Astrocyte of the cerebellum (primary cell): ENCODE measurements at regions not wholly inside any gene's neighbourhood (a gene's known extent, or its start where the extent isn't known, plus 50 kb on each side); places are given as distances from the start of the nearest gene placed in this dataset.

Experiments used
- DNase-seq: peaks from one replicate; pipeline ENCODE4 v3.0.0-alpha.2; 2011; ENCODE audit warnings: low read depth
- H3K4me3 ChIP-seq: 2 replicates; pipeline ENCODE4 v1.5.1; 2011; ENCODE audit warnings: mild to moderate bottlenecking, low read depth, low read length, moderate library complexity
- in situ Hi-C: cut with HindIII; loops from 2 replicates; pipeline ENCODE4 v1.10.0; 2017; ENCODE audit warnings: low sequenced_read_pairs
- TF ChIP-seq, protein P1 (sequence below): IDR thresholded peaks from 2 replicates; pipeline ENCODE4 v1.5.1; 2012; ENCODE audit warnings: low read length, low read depth, moderate library complexity, mild to moderate bottlenecking; ENCODE audit errors: missing control alignments

DNA sequence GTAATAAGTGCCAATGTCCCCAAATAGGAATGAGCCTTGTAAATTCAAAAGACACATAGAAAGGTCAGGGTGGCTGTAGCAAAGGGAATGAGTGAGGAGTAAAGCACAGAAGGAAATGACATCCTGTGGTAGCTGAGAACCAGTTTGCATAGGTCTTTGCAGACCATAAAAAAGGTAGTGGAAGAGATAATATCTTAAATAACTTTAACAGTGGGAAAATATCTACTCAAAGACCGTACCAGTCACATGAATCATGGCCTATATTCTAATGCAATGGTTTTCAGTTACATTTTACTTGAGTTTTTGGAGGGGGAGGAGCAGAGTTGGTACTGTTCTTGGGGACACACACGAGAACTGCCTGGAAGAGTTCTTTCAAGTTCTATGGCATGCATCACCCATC lies 297.3 kb upstream of the ADAMTS9 start:
- in situ Hi-C loops: no loop called here
- TF ChIP-seq, protein P1, sequence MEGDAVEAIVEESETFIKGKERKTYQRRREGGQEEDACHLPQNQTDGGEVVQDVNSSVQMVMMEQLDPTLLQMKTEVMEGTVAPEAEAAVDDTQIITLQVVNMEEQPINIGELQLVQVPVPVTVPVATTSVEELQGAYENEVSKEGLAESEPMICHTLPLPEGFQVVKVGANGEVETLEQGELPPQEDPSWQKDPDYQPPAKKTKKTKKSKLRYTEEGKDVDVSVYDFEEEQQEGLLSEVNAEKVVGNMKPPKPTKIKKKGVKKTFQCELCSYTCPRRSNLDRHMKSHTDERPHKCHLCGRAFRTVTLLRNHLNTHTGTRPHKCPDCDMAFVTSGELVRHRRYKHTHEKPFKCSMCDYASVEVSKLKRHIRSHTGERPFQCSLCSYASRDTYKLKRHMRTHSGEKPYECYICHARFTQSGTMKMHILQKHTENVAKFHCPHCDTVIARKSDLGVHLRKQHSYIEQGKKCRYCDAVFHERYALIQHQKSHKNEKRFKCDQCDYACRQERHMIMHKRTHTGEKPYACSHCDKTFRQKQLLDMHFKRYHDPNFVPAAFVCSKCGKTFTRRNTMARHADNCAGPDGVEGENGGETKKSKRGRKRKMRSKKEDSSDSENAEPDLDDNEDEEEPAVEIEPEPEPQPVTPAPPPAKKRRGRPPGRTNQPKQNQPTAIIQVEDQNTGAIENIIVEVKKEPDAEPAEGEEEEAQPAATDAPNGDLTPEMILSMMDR: no peak
- DNase-seq: no peak
- H3K4me3 ChIP-seq: no peak overlapping the region

DNA sequence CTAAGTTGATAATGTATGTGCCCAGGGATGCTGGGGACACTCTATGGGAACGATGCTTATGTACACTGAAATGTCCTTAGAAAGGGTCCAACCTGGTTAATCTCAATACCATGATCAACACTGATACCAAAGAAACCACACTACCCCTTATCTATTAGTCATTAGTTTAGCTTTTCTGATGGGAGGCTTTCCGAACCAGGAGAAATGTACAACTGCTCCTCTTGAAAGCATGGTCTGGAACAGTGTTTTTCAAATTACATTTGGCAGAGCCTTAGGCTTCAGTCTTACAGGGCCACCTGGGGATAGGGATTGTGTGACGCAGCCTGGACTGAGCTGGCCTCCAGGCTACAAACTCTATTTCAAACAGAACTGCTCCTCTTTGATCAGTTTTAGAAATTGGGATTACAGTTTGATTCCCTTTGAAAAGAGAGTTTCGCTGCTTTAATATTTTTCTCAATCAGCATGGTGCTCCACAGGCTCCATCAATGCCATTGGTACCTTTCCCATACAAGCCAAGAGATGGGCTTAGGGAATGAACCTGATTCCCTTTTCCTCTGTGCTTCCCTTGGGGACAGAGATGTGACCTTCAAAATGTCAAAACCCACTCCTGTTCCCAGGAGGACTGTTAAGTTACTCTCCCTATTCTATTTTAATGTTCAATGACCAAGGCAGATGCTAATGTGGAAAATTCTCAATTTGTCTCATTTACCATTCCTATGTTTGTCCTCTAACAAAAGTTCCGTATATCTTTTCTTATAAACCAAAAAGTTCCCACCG lies 296.0 kb upstream of the ADAMTS9 start:
- H3K4me3 ChIP-seq: no peak overlapping the region
- TF ChIP-seq, protein P1: no peak
- no peak for DNase-seq
- in situ Hi-C loops: no loop called here

DNA sequence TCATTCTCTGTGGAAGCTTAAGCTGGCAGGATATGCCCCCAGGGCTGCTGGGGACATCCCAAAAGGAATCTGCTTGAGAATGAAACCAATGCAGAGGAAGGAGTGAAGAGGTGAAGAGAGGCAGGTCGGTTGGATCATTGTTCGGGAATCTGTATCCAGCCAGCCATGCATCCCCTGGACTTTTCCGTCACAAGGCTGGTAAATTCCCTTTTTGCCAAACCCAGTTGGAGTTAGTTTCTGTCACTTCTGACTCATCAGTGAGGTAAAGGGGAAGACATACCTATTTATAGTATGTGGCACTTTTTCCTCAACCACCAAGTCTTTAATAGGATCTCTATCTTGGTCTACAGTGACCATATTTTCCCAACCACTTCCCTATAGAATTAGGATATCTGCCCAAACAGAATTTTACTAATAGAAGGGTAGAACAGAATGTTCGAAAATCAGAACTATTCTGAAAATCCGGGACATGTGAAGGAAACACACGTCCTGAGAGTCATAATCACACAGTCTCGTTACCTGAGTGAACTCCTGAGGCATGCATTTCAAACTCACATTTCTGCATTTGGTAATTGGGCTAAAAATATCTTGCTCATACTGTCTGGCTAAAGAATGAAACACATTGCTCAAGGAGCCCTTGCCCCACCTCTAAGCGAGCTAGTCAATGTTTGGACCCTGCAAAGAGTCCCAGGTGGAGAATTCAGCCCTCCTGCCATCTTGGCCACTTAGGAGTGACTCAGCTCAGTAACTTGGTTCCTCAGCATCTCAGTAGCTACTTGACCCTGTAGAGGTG lies 289.7 kb upstream of the ADAMTS9 start:
- TF ChIP-seq, protein P1: no peak
- peak; percentile 72 for DNase-seq
- H3K4me3 ChIP-seq: no peak overlapping the region
- in situ Hi-C loops: no loop called here

DNA sequence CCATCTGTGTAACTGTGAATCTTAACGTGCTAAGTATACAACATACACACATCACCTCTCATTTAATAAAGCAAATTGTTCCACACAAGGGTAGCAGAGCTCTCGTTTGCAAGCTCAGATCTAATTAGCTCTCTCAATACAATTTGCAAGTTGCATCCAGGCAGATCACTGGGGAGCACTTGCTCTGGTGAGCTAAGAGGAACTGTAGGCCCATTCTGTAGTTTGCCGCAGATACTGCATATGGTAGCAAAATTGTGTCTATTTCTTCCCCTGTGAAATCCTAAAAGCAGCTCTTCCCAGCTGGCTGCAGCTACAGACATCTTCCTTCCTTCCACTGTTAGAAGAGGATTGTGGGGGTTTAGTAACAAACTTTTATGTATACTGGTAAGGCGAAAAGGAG lies 288.7 kb upstream of the ADAMTS9 start:
- H3K4me3 ChIP-seq: no peak overlapping the region
- in situ Hi-C loops: no loop called here
- TF ChIP-seq, protein P1: no peak
- no peak for DNase-seq

DNA sequence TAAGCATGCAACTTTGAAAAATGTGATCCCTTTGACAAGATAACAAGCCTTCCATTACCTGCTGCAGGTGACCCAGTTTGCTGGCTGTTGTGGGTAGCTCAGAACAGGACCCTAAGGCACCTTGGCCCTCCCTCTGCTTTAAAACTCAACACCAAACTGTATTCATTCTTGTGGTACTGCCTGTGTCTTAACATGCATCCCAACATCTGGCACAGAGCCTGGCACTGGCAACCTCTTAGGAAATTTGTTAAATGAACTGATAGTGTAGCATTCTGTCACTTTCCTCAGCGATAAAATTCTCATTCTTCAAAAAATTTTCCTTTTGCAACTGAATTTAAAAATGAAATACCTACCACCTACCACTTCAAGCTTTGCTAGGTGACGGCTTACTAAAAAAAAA lies 287.3 kb upstream of the ADAMTS9 start:
- TF ChIP-seq, protein P1: no peak
- in situ Hi-C loops: no loop called here
- peak; percentile 31 for DNase-seq
- H3K4me3 ChIP-seq: no peak overlapping the region

DNA sequence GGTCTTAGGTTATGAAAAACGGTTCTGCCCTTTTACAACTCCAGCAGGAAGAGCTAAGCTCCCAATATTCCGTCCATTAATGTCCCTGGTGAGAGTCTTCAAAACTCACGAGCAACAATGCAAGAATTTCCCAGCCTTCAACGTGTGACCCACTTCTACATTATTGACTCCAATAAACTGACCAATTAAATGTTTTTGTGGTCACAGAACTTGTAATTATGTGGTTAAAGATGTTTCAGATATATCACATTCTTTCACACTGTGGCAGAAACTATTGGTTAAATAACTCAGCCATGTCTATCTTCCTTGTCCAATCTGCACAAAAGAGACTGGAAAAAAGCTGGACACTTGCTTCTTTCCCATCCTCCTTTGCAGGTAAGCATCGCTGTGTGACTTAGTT lies 286.6 kb upstream of the ADAMTS9 start:
- TF ChIP-seq, protein P1: no peak
- H3K4me3 ChIP-seq: no peak overlapping the region
- in situ Hi-C loops: no loop called here
- no peak for DNase-seq
